ENCODE measurements at regions not wholly inside any gene's neighbourhood (a gene's known extent, or its start where the extent isn't known, plus 50 kb on each side); places are given as distances from the start of the nearest gene placed in this dataset.

DNA sequence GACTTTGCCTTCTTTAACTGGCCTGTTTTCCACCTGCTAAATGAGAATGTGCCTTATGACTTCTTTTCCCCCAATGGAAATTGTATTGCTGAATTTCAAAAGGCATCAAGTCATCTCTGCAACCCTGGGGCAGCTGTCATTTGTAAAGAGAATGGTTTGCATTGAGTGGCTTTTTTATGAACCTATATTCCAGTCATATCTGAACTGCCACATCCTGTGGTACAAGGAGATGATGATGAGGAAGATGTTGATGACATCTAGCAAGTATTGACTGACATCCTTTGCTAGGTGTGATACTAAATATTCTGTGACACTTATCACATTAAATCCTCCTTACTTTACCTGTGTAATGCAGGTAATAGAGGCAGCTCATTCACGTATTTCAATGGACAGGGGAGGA lies 88.3 kb upstream of the KIAA1217 start:
- CTCF ChIA-PET: interaction anchor here (0.5 kb wide), 1 partner anchor 437 kb away, joined by 3 read pairs; no protein-coding TSS in a partner anchor
- Histone ChIP-seq H3K9me3 (ENCODE audit: control insufficient read depth, insufficient read depth, low read depth, low read length) (no peaks in the 10 kb centered on the region), H3K27ac (ENCODE audit: extremely low read depth, low read depth, low read length) (no peak overlapping the region), H3K4me3 (ENCODE audit: low read depth, low read length) (no peak overlapping the region), H3K4me1 (ENCODE audit: control insufficient read depth, insufficient read depth, low read length) (no peaks in the 10 kb centered on the region), H3K36me3 (ENCODE audit: control insufficient read depth in 2 of 2, insufficient read depth in 1 of 2, low read length in 2 of 2) (no peaks in the 10 kb centered on the region)
- TF ChIP-seq, protein P1, sequence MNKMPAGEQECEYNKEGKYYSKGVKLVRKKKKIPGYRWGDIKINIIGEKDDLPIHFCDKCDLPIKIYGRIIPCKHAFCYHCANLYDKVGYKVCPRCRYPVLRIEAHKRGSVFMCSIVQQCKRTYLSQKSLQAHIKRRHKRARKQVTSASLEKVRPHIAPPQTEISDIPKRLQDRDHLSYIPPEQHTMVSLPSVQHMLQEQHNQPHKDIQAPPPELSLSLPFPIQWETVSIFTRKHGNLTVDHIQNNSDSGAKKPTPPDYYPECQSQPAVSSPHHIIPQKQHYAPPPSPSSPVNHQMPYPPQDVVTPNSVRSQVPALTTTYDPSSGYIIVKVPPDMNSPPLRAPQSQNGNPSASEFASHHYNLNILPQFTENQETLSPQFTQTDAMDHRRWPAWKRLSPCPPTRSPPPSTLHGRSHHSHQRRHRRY (tag by site-specific recombination; IDR thresholded peaks at IDR 0.05): no peak
- TF ChIP-seq, protein P2, sequence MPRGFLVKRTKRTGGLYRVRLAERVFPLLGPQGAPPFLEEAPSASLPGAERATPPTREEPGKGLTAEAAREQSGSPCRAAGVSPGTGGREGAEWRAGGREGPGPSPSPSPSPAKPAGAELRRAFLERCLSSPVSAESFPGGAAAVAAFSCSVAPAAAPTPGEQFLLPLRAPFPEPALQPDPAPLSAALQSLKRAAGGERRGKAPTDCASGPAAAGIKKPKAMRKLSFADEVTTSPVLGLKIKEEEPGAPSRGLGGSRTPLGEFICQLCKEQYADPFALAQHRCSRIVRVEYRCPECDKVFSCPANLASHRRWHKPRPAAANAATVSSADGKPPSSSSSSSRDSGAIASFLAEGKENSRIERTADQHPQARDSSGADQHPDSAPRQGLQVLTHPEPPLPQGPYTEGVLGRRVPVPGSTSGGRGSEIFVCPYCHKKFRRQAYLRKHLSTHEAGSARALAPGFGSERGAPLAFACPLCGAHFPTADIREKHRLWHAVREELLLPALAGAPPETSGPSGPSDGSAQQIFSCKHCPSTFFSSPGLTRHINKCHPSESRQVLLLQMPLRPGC (tag by site-specific recombination; IDR thresholded peaks at IDR 0.05): no peak
- POLR2A ChIA-PET: no interaction called here

DNA sequence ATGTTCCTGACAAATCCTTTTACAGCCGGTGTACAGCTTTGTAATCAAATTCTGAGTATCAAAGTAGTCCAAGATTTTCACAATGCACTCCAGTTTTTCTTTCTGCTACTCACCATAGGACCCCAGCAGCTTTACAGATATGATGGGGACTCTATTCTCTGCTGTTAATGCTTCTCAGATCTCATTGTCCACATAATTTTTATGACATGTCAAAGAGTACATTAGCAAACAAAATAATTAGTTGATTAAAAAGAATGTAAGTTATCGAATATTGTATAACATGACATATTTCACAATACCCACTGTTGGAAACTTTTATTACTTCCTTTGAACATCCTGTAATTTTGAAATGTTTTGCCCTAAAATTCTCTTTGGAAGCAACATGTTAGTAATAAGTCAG lies 81.4 kb upstream of the KIAA1217 start:
- no peaks in the 10 kb centered on the region for H3K36me3 ChIP-seq (ENCODE audit: control insufficient read depth in 2 of 2, insufficient read depth in 1 of 2, low read length in 2 of 2)
- CTCF ChIA-PET: interaction anchor here (0.6 kb wide), 1 partner anchor 133 kb away, joined by 4 read pairs; no protein-coding TSS in a partner anchor

More for the DNA sequence above, 81.4 kb upstream of the KIAA1217 start:
- no peak overlapping the region for H3K27ac ChIP-seq (ENCODE audit: extremely low read depth, low read depth, low read length)
- POLR2A ChIA-PET: no interaction called here
- peaks cover 2% of the 10 kb centered on the region; the same call in 1 of the 2 replicates for H3K4me1 ChIP-seq (ENCODE audit: control insufficient read depth, insufficient read depth, low read length)
- no peak overlapping the region for H3K4me3 ChIP-seq (ENCODE audit: low read depth, low read length)
- TF ChIP-seq, protein P1 (tag by site-specific recombination; IDR thresholded peaks at IDR 0.05): no peak
- TF ChIP-seq ZNF174 (tag by site-specific recombination; IDR thresholded peaks at IDR 0.05): no peak
- TF ChIP-seq WT1 (tag by site-specific recombination; IDR thresholded peaks at IDR 0.05): no peak
- TF ChIP-seq, protein P3, sequence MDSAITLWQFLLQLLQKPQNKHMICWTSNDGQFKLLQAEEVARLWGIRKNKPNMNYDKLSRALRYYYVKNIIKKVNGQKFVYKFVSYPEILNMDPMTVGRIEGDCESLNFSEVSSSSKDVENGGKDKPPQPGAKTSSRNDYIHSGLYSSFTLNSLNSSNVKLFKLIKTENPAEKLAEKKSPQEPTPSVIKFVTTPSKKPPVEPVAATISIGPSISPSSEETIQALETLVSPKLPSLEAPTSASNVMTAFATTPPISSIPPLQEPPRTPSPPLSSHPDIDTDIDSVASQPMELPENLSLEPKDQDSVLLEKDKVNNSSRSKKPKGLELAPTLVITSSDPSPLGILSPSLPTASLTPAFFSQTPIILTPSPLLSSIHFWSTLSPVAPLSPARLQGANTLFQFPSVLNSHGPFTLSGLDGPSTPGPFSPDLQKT (IDR thresholded peaks at IDR 0.05; ENCODE audit: borderline replicate concordance, low read depth, low read length): no peak
- no peak for TF ChIP-seq ZNF501 (tag by site-specific recombination; IDR thresholded peaks at IDR 0.05)
- TF ChIP-seq ZNF416 (tag by site-specific recombination; IDR thresholded peaks at IDR 0.05): no peak
- TF ChIP-seq, protein P4, sequence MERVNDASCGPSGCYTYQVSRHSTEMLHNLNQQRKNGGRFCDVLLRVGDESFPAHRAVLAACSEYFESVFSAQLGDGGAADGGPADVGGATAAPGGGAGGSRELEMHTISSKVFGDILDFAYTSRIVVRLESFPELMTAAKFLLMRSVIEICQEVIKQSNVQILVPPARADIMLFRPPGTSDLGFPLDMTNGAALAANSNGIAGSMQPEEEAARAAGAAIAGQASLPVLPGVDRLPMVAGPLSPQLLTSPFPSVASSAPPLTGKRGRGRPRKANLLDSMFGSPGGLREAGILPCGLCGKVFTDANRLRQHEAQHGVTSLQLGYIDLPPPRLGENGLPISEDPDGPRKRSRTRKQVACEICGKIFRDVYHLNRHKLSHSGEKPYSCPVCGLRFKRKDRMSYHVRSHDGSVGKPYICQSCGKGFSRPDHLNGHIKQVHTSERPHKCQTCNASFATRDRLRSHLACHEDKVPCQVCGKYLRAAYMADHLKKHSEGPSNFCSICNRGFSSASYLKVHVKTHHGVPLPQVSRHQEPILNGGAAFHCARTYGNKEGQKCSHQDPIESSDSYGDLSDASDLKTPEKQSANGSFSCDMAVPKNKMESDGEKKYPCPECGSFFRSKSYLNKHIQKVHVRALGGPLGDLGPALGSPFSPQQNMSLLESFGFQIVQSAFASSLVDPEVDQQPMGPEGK (tag by site-specific recombination; IDR thresholded peaks at IDR 0.05): no peak
- no peak for TF ChIP-seq ZNF146 (tag by site-specific recombination; IDR thresholded peaks at IDR 0.05)
- no peak for TF ChIP-seq ZBTB21 (tag by site-specific recombination; IDR thresholded peaks at IDR 0.05)
- TF ChIP-seq SETDB1 (IDR thresholded peaks at IDR 0.05; ENCODE audit: insufficient read length, low read length): no peak
- TF ChIP-seq, protein P5, sequence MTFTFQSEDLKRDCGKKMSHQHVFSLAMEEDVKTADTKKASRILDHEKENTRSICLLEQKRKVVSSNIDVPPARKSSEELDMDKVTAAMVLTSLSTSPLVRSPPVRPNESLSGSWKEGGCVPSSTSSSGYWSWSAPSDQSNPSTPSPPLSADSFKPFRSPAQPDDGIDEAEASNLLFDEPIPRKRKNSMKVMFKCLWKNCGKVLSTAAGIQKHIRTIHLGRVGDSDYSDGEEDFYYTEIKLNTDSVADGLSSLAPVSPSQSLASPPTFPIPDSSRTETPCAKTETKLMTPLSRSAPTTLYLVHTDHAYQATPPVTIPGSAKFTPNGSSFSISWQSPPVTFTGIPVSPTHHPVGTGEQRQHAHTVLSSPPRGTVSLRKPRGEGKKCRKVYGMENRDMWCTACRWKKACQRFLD (tag by site-specific recombination; IDR thresholded peaks at IDR 0.05): no peak
- TF ChIP-seq, protein P6, sequence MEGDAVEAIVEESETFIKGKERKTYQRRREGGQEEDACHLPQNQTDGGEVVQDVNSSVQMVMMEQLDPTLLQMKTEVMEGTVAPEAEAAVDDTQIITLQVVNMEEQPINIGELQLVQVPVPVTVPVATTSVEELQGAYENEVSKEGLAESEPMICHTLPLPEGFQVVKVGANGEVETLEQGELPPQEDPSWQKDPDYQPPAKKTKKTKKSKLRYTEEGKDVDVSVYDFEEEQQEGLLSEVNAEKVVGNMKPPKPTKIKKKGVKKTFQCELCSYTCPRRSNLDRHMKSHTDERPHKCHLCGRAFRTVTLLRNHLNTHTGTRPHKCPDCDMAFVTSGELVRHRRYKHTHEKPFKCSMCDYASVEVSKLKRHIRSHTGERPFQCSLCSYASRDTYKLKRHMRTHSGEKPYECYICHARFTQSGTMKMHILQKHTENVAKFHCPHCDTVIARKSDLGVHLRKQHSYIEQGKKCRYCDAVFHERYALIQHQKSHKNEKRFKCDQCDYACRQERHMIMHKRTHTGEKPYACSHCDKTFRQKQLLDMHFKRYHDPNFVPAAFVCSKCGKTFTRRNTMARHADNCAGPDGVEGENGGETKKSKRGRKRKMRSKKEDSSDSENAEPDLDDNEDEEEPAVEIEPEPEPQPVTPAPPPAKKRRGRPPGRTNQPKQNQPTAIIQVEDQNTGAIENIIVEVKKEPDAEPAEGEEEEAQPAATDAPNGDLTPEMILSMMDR (tag by site-specific recombination; IDR thresholded peaks at IDR 0.05): no peak
- TF ChIP-seq, protein P7, sequence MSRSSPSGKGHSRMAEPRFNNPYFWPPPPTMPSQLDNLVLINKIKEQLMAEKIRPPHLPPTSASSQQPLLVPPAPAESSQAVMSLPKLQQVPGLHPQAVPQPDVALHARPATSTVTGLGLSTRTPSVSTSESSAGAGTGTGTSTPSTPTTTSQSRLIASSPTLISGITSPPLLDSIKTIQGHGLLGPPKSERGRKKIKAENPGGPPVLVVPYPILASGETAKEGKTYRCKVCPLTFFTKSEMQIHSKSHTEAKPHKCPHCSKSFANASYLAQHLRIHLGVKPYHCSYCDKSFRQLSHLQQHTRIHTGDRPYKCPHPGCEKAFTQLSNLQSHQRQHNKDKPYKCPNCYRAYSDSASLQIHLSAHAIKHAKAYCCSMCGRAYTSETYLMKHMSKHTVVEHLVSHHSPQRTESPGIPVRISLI (tag by site-specific recombination; IDR thresholded peaks at IDR 0.05): no peak
- no peak for TF ChIP-seq ZSCAN23 (tag by site-specific recombination; IDR thresholded peaks at IDR 0.05)
- TF ChIP-seq ZNF366 (tag by site-specific recombination; conservative IDR thresholded peaks at IDR 0.05): no peak
- TF ChIP-seq, protein P8, sequence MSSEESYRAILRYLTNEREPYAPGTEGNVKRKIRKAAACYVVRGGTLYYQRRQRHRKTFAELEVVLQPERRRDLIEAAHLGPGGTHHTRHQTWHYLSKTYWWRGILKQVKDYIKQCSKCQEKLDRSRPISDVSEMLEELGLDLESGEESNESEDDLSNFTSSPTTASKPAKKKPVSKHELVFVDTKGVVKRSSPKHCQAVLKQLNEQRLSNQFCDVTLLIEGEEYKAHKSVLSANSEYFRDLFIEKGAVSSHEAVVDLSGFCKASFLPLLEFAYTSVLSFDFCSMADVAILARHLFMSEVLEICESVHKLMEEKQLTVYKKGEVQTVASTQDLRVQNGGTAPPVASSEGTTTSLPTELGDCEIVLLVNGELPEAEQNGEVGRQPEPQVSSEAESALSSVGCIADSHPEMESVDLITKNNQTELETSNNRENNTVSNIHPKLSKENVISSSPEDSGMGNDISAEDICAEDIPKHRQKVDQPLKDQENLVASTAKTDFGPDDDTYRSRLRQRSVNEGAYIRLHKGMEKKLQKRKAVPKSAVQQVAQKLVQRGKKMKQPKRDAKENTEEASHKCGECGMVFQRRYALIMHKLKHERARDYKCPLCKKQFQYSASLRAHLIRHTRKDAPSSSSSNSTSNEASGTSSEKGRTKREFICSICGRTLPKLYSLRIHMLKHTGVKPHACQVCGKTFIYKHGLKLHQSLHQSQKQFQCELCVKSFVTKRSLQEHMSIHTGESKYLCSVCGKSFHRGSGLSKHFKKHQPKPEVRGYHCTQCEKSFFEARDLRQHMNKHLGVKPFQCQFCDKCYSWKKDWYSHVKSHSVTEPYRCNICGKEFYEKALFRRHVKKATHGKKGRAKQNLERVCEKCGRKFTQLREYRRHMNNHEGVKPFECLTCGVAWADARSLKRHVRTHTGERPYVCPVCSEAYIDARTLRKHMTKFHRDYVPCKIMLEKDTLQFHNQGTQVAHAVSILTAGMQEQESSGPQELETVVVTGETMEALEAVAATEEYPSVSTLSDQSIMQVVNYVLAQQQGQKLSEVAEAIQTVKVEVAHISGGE (tag by site-specific recombination; conservative IDR thresholded peaks at IDR 0.05; ENCODE audit: low read depth): no peak
- TF ChIP-seq ZNF114 (tag by site-specific recombination; IDR thresholded peaks at IDR 0.05): no peak
- H3K9me3 ChIP-seq (ENCODE audit: control insufficient read depth, insufficient read depth, low read depth, low read length): no peaks in the 10 kb centered on the region

Data from HEK293 (cell line).